ENCODE measurements at regions not wholly inside any gene's neighbourhood (a gene's known extent, or its start where the extent isn't known, plus 50 kb on each side); places are given as distances from the start of the nearest gene placed in this dataset.

DNA sequence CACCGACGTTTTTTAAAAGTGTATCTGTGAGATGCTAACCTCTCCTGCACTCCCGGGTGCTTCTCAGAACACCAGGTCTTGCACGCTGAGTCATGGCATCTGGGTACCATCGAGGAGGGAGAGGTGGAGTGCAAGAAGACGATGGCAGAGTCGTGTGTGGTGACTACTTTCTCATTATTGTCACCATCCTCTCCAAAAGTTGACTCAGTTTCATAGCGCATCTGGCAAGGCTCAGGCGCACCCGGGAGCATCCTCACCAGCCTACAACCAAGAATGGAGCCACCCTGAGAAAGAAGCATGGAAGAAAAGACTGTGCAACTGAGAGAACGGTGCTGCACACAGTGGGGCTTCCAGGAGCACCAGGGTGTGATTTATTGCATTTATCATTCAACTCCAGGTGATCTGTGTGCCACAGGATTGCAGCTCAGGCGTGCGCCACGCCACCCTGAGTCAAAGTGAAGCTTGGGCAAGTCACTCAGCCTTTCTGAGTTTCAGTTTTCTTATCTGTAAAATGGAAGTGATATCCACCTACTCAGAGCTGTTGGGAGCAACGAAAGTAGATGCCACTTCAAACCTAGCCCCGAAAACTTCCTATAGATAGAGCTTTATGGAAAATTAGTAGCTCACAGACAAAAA is 65.4 kb downstream of the LINC01488 start:
- TF ChIP-seq, protein P1, sequence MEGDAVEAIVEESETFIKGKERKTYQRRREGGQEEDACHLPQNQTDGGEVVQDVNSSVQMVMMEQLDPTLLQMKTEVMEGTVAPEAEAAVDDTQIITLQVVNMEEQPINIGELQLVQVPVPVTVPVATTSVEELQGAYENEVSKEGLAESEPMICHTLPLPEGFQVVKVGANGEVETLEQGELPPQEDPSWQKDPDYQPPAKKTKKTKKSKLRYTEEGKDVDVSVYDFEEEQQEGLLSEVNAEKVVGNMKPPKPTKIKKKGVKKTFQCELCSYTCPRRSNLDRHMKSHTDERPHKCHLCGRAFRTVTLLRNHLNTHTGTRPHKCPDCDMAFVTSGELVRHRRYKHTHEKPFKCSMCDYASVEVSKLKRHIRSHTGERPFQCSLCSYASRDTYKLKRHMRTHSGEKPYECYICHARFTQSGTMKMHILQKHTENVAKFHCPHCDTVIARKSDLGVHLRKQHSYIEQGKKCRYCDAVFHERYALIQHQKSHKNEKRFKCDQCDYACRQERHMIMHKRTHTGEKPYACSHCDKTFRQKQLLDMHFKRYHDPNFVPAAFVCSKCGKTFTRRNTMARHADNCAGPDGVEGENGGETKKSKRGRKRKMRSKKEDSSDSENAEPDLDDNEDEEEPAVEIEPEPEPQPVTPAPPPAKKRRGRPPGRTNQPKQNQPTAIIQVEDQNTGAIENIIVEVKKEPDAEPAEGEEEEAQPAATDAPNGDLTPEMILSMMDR (IDR thresholded peaks at IDR 0.05), result no peak
- no peak for TF ChIP-seq POLR2A (IDR thresholded peaks at IDR 0.05)
